GM18858 (cell line): ENCODE measurements at regions not wholly inside any gene's neighbourhood (a gene's known extent, or its start where the extent isn't known, plus 50 kb on each side); places are given as distances from the start of the nearest gene placed in this dataset.
"Not testable (repeated sequence)": the region's sequence is repeated elsewhere in the genome, so short reads cannot be mapped to it uniquely, and the experiment has no call there.

Source experiments
- ATAC-seq: cut with Tn5 transposase; IDR thresholded peaks from one replicate; pipeline ENCODE4 v1.9.1; 2021; ENCODE audit not compliant: unreplicated experiment

- ATAC-seq, result no peak
Observed at GRCh38 chr9:100794738-100795269, 216.9 kb downstream of the CAVIN4 start.

GRCh38 chr9:100803956-100804355 is 224.6 kb upstream of the PLPPR1 start:
- no peak for ATAC-seq

GRCh38 chr9:100811643-100812042 is 216.9 kb upstream of the PLPPR1 start:
- ATAC-seq, result no peak

- no peak for ATAC-seq
Observed at GRCh38 chr9:100813871-100814270, 214.7 kb upstream of the PLPPR1 start.

GRCh38 chr9:100819980-100820379 is 208.5 kb upstream of the PLPPR1 start:
- no peak for ATAC-seq

- not testable (repeated sequence) for ATAC-seq
Observed at GRCh38 chr9:100833035-100833434, 195.5 kb upstream of the PLPPR1 start.

- no peak for ATAC-seq
Observed at GRCh38 chr9:100838857-100839256, 189.7 kb upstream of the PLPPR1 start.

- ATAC-seq, result no peak
Observed at GRCh38 chr9:100848726-100849125, 179.8 kb upstream of the PLPPR1 start.

- ATAC-seq, result no peak
Observed at GRCh38 chr9:100852088-100852487, 176.4 kb upstream of the PLPPR1 start.

- ATAC-seq, result no peak
Observed at GRCh38 chr9:100856238-100856637, 172.3 kb upstream of the PLPPR1 start.

- ATAC-seq, result no peak
Observed at GRCh38 chr9:100865111-100865510, 163.4 kb upstream of the PLPPR1 start.

GRCh38 chr9:100865648-100866047 is 162.9 kb upstream of the PLPPR1 start:
- ATAC-seq, result no peak

GRCh38 chr9:100869326-100869725 is 159.2 kb upstream of the PLPPR1 start:
- no peak for ATAC-seq

- ATAC-seq, result no peak
Observed at GRCh38 chr9:100879884-100880283, 148.6 kb upstream of the PLPPR1 start.

GRCh38 chr9:100880284-100880683 is 148.2 kb upstream of the PLPPR1 start:
- ATAC-seq, result no peak

GRCh38 chr9:100884518-100884917 is 144.0 kb upstream of the PLPPR1 start:
- no peak for ATAC-seq

- ATAC-seq, result no peak
Observed at GRCh38 chr9:100890321-100890720, 138.2 kb upstream of the PLPPR1 start.

- ATAC-seq, result no peak
Observed at GRCh38 chr9:100911273-100911672, 117.3 kb upstream of the PLPPR1 start.

GRCh38 chr9:100913257-100913656 is 115.3 kb upstream of the PLPPR1 start:
- ATAC-seq, result no peak

GRCh38 chr9:100914266-100914665 is 114.3 kb upstream of the PLPPR1 start:
- no peak for ATAC-seq

GRCh38 chr9:100919506-100919905 is 109.0 kb upstream of the PLPPR1 start:
- ATAC-seq, result no peak

- no peak for ATAC-seq
Observed at GRCh38 chr9:100926366-100926765, 102.2 kb upstream of the PLPPR1 start.

- no peak for ATAC-seq
Observed at GRCh38 chr9:100927763-100928162, 100.8 kb upstream of the PLPPR1 start.

GRCh38 chr9:100933656-100934055 is 94.9 kb upstream of the PLPPR1 start:
- no peak for ATAC-seq
